ENCODE measurements at regions not wholly inside any gene's neighbourhood (a gene's known extent, or its start where the extent isn't known, plus 50 kb on each side); places are given as distances from the start of the nearest gene placed in this dataset.

DNA sequence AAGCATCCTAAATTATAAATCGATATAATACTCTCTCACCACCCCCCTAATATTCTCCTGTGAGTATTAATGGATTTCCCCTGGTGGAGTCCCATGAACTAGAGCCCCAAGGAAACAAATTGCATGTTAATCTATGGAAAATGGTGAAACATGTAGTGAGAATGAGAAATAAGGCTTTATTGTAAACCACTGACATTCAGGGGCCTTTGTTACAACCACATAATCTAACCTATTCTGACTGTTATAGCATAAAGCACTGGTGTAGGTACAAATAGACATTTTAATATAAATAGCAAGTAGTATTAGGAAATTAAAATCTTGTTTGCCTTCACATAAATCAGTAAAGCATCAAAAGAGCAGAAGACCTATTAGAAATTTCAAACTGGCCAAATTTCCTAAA lies 65.3 kb upstream of the TLK1 start:
- Histone ChIP-seq H3K79me2 (ENCODE audit: insufficient read depth, low read length) (no peaks in the 10 kb centered on the region), H3K9me3 (ENCODE audit: low read length) (peaks cover 5% of the 10 kb centered on the region; the same call in 1 of the 2 replicates), H3F3A (ENCODE audit: insufficient read depth, low read length) (no peaks in the 10 kb centered on the region), H3K4me3 (ENCODE audit: low read depth, low read length, poor library complexity, severe bottlenecking) (no peak overlapping the region), H3K9ac (ENCODE audit: low read length) (no peak overlapping the region), H2AFZ (ENCODE audit: low read length) (no peak overlapping the region), H3K27me3 (ENCODE audit: insufficient read depth, low read length) (no peaks in the 10 kb centered on the region), H4K20me1 (ENCODE audit: insufficient read depth, low read length) (no peaks in the 10 kb centered on the region), H3K4me2 (ENCODE audit: low read length) (no peak overlapping the region), H3K4me1 (ENCODE audit: insufficient read depth, low read length, severe bottlenecking) (no peaks in the 10 kb centered on the region), H3K27ac (ENCODE audit: low read depth, low read length, poor library complexity, severe bottlenecking) (no peak overlapping the region), H3K9me2 (ENCODE audit: low read depth, low read length) (no peaks in the 10 kb centered on the region), H3K36me3 (ENCODE audit: insufficient read depth, low read length) (no peaks in the 10 kb centered on the region)
- TF ChIP-seq EZH2 (IDR thresholded peaks at IDR 0.05; ENCODE audit: borderline replicate concordance, low read length): no peak
- TF ChIP-seq, protein P1, sequence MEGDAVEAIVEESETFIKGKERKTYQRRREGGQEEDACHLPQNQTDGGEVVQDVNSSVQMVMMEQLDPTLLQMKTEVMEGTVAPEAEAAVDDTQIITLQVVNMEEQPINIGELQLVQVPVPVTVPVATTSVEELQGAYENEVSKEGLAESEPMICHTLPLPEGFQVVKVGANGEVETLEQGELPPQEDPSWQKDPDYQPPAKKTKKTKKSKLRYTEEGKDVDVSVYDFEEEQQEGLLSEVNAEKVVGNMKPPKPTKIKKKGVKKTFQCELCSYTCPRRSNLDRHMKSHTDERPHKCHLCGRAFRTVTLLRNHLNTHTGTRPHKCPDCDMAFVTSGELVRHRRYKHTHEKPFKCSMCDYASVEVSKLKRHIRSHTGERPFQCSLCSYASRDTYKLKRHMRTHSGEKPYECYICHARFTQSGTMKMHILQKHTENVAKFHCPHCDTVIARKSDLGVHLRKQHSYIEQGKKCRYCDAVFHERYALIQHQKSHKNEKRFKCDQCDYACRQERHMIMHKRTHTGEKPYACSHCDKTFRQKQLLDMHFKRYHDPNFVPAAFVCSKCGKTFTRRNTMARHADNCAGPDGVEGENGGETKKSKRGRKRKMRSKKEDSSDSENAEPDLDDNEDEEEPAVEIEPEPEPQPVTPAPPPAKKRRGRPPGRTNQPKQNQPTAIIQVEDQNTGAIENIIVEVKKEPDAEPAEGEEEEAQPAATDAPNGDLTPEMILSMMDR (IDR thresholded peaks at IDR 0.05; ENCODE audit: low read length): no peak

DNA sequence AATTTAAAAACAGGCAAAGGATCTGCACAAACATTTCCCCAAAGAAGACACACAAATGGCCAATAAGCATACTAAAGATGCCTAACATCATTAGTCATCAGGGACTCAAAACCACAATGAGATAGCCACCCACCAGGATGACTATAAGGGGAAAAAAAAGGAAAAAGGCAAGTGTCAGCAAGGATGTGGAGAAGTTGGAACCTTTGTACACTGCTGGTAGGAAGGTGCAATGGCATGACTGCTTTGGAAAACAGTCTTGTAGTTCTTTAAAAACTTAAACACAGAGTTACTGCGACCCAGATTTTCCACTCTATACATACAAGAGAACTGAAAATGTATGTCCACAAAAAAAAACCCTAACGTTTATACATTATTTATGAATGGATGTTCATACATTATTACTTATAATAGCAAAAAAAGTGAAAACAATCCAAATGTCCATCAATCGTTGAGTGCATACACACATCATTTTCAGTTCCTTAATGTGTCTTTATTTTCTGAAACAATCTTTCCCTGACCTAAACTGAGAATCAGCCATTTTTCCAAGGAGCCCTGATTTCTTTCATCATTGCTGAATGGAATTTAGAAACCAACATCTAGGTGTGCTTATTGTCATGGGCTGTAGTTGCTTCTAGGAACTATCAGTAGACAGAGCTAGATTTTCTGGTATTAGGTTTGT lies 64.7 kb upstream of the TLK1 start:
- Histone ChIP-seq H3K4me1 (ENCODE audit: insufficient read depth, low read length, severe bottlenecking) (no peaks in the 10 kb centered on the region), H3K9me2 (ENCODE audit: low read depth, low read length) (no peaks in the 10 kb centered on the region), H3K4me2 (ENCODE audit: low read length) (no peak overlapping the region), H3K27me3 (ENCODE audit: insufficient read depth, low read length) (no peaks in the 10 kb centered on the region), H3K27ac (ENCODE audit: low read depth, low read length, poor library complexity, severe bottlenecking) (no peak overlapping the region), H3K9ac (ENCODE audit: low read length) (no peak overlapping the region), H3K4me3 (ENCODE audit: low read depth, low read length, poor library complexity, severe bottlenecking) (no peak overlapping the region), H4K20me1 (ENCODE audit: insufficient read depth, low read length) (no peaks in the 10 kb centered on the region), H3F3A (ENCODE audit: insufficient read depth, low read length) (no peaks in the 10 kb centered on the region), H2AFZ (ENCODE audit: low read length) (no peak overlapping the region), H3K79me2 (ENCODE audit: insufficient read depth, low read length) (no peaks in the 10 kb centered on the region), H3K9me3 (ENCODE audit: low read length) (peaks cover 5% of the 10 kb centered on the region; the same call in 1 of the 2 replicates), H3K36me3 (ENCODE audit: insufficient read depth, low read length) (no peaks in the 10 kb centered on the region)
- TF ChIP-seq, protein P1 (IDR thresholded peaks at IDR 0.05; ENCODE audit: low read length): no peak
- TF ChIP-seq EZH2 (IDR thresholded peaks at IDR 0.05; ENCODE audit: borderline replicate concordance, low read length): no peak

DNA sequence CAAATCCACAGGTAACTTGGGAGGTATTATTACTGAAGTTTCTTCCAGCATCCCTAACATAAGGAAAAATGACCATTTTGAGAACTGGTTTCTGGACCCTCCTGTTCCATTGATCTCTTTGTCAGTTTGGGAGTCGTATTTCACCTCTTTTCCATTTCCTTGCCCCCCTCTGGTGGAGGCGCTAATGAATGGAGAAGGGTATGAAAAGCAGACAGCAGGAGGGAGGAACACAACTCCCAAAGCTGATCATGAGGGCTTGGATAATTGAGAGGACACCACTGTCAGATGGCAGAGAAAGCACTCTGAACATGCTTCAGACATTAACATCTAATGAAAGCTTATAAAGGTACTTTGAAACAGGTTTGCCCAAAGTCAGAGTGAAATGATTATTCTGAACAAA lies 56.6 kb upstream of the TLK1 start:
- Histone ChIP-seq H3K9me3 (ENCODE audit: low read length) (peaks cover 3% of the 10 kb centered on the region; the same call in 1 of the 2 replicates), H3K79me2 (ENCODE audit: insufficient read depth, low read length) (no peaks in the 10 kb centered on the region), H2AFZ (ENCODE audit: low read length) (no peak overlapping the region), H3K36me3 (ENCODE audit: insufficient read depth, low read length) (no peaks in the 10 kb centered on the region), H3K9ac (ENCODE audit: low read length) (no peak overlapping the region), H3K4me3 (ENCODE audit: low read depth, low read length, poor library complexity, severe bottlenecking) (no peak overlapping the region), H3K9me2 (ENCODE audit: low read depth, low read length) (no peaks in the 10 kb centered on the region), H3K27me3 (ENCODE audit: insufficient read depth, low read length) (no peaks in the 10 kb centered on the region), H3F3A (ENCODE audit: insufficient read depth, low read length) (no peaks in the 10 kb centered on the region), H3K27ac (ENCODE audit: low read depth, low read length, poor library complexity, severe bottlenecking) (no peak overlapping the region), H3K4me2 (ENCODE audit: low read length) (no peak overlapping the region), H4K20me1 (ENCODE audit: insufficient read depth, low read length) (no peaks in the 10 kb centered on the region), H3K4me1 (ENCODE audit: insufficient read depth, low read length, severe bottlenecking) (peaks cover 3% of the 10 kb centered on the region)
- TF ChIP-seq EZH2 (IDR thresholded peaks at IDR 0.05; ENCODE audit: borderline replicate concordance, low read length): no peak
- TF ChIP-seq, protein P1 (IDR thresholded peaks at IDR 0.05; ENCODE audit: low read length): no peak
